HG03108 (cell line): ENCODE measurements at regions not wholly inside any gene's neighbourhood (a gene's known extent, or its start where the extent isn't known, plus 50 kb on each side); places are given as distances from the start of the nearest gene placed in this dataset.
"Not testable (repeated sequence)": the region's sequence is repeated elsewhere in the genome, so short reads cannot be mapped to it uniquely, and the experiment has no call there.

Experiments
- ATAC-seq: cut with Tn5 transposase; IDR thresholded peaks from one replicate; pipeline ENCODE4 v1.9.1; 2021; ENCODE audit warnings: moderate library complexity; ENCODE audit not compliant: unreplicated experiment

- ATAC-seq, result no peak
Measured at GRCh38 chr7:131867461-131867860, 311.0 kb upstream of the PODXL start.

GRCh38 chr7:131865911-131866310 is 309.5 kb upstream of the PODXL start:
- no peak for ATAC-seq

- no peak for ATAC-seq
Measured at GRCh38 chr7:131861620-131862346, 305.4 kb upstream of the PODXL start.

- ATAC-seq, result no peak
Measured at GRCh38 chr7:131859147-131859821, 302.9 kb upstream of the PODXL start.

- no peak for ATAC-seq
Measured at GRCh38 chr7:131858611-131859010, 302.2 kb upstream of the PODXL start.

- ATAC-seq, result no peak
Measured at GRCh38 chr7:131849472-131849871, 293.0 kb upstream of the PODXL start.

GRCh38 chr7:131848033-131848432 is 291.6 kb upstream of the PODXL start:
- ATAC-seq, result no peak

- no peak for ATAC-seq
Measured at GRCh38 chr7:131845573-131846314, 289.3 kb upstream of the PODXL start.

- no peak for ATAC-seq
Measured at GRCh38 chr7:131844369-131844768, 287.9 kb upstream of the PODXL start.

GRCh38 chr7:131843898-131844331 is 287.5 kb upstream of the PODXL start:
- no peak for ATAC-seq

GRCh38 chr7:131839967-131840690 is 283.7 kb upstream of the PODXL start:
- no peak for ATAC-seq

- ATAC-seq, result no peak
Measured at GRCh38 chr7:131836733-131837132, 280.3 kb upstream of the PODXL start.

- ATAC-seq, result no peak
Measured at GRCh38 chr7:131835141-131835540, 278.7 kb upstream of the PODXL start.

- ATAC-seq, result no peak
Measured at GRCh38 chr7:131830681-131831080, 274.3 kb upstream of the PODXL start.

- ATAC-seq, result no peak
Measured at GRCh38 chr7:131829947-131830558, 273.6 kb upstream of the PODXL start.

- no peak for ATAC-seq
Measured at GRCh38 chr7:131827421-131827820, 271.0 kb upstream of the PODXL start.

- ATAC-seq, result no peak
Measured at GRCh38 chr7:131826960-131827359, 270.5 kb upstream of the PODXL start.

GRCh38 chr7:131823961-131824440 is 267.6 kb upstream of the PODXL start:
- not testable (repeated sequence) for ATAC-seq

- no peak for ATAC-seq
Measured at GRCh38 chr7:131819891-131820290, 263.5 kb upstream of the PODXL start.

- ATAC-seq, result no peak
Measured at GRCh38 chr7:131816391-131817007, 260.1 kb upstream of the PODXL start.
